NCI-H187 treated with DMSO at 0.1 percent for 48 hours (cell line): ENCODE measurements at regions not wholly inside any gene's neighbourhood (a gene's known extent, or its start where the extent isn't known, plus 50 kb on each side); places are given as distances from the start of the nearest gene placed in this dataset.

Experiments used
- DNase-seq: peaks from one replicate; lab custom pipeline; 2025; lab: John Stamatoyannopoulos, UW

DNA sequence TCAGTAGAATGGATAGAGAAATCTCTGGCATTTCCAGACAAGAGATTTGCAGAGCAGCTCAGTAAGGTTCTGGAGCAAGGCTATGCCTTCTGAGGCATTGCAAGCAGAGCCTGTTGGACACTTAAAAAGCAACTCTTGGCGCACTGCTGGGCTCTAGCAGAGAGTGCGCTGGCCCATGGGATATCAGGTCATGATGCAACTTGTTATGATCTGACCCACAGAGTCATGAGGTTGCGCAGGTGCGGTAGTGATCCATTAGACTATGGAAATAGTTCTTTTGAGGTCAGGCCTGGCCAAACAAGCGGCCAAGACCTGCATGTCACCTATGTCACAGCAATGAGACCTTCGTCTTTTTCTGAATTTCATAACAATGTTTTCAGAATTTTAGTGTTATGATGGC lies 168.6 kb downstream of the TMTC3 start:
- no peak for DNase-seq

GRCh38 chr12:88313554-88313953 lies 171.4 kb downstream of the TMTC3 start:
- no peak for DNase-seq

DNA sequence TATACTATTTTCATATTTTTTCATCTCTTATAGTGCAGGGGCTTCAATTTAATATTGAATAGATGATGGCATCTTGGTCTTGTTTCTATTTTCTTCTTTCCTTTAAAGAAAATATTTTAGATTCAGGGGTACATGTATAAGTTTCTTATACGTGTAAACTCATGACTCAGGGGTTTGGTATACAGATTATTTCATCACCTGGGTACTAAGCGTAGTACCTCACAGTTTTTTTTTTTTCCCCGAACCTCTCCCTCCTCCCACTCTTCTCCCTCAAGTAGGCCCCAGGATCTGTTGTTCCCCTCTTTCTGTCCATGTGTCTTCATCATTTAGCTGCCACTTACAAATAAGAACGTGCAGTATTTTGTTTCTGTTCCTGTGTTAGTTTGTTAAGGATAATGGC lies 172.6 kb downstream of the TMTC3 start:
- no peak for DNase-seq

DNA sequence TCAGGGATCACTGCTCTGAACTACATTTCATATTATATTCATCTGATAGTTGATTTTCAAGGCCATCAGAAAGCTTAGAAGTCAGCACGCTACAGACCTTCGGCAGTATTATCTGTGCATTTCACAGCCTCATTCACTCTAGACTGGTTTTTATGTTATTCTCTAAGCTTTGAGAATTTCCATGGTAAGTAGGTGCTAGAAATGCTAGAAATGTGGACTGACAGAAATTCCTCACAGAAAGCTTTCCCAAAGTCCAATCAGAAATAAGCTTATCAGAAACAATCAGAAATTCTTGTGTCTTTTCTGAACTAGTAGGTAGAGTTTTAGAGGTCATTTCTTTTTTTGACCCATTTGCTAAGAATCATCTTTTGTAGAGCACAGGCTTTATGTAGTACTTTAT lies 176.6 kb downstream of the TMTC3 start:
- DNase-seq, result no peak

DNA sequence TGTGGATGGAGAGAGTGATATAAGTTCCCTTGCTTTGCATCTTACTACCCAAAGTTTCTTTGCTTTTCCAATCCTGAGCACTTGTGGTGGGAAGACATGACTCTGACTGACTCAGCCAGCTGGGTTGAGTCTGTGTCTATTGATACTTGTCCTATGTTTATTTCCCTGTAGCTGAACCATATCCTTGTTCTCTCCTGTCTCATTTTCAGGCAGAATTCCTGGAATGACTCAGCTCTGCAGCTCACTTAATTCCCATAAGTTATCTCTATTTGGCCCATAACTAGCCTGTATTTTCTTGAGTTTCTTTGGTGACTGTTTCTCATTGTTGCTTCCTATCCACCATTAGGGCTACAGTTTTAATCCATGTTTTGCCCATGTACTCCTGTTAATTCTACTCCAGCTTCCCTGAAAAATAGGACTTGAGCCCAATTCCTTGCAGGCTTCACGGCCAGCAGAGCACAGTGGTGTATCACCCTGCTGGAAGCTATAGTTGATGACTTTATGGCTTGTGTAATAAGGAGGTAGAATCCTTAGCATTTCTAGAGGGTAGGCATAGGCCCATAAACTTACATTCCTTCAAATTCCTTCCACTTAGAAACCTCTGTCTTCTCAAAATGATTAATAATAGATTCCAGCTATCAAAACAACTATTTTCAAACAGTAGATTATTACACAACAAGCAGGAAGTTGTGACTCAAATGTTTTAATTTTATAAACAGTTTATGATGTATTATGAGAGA lies 183.1 kb downstream of the TMTC3 start:
- DNase-seq, result no peak

GRCh38 chr12:88325816-88326189 lies 183.7 kb downstream of the TMTC3 start:
- DNase-seq, result no peak

DNA sequence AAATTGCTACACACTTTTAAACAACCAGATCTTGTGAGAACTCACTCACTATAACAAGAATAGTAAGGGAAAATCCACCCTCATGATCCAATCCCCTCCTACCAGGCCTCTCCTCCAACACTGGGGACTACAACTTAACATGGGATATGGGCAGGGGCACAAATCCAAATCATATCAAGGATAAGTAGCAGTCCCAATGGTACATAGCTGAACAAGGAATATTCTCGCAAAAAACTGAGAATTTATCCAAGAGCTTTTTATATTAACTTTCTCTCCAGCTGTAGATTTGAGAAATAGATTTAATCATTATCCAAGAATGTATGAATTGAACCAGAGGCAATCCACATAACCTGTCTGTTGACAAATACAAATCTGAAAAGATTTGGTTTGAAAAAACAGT lies 185.2 kb downstream of the TMTC3 start:
- no peak for DNase-seq

DNA sequence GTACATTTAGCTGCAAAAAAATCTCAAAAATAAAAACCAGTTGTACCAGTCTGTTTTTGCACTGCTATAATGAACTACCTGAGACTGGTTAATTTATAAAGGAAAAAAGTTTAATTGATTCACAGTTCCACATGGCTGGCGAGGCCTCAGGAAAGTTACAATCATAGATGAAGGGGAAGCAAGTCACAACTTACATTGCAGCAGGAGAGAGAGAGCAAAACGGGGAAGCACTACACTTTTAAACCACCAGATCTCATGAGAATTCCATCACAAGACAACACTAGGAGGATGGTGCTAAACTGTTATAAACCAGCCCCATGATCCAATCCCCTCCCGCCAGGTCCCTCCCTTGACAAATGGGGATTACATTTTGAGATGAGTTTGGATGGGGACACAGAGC lies 186.0 kb downstream of the TMTC3 start:
- no peak for DNase-seq

- DNase-seq, result no peak
These were observed 187.7 kb downstream of the TMTC3 start for GRCh38 chr12:88329833-88330232.

- DNase-seq, result no peak
These were observed 192.2 kb downstream of the TMTC3 start for GRCh38 chr12:88334271-88334670.

- no peak for DNase-seq
These were observed 194.1 kb downstream of the TMTC3 start for GRCh38 chr12:88336076-88336739.

- DNase-seq, result no peak
These were observed 196.4 kb downstream of the TMTC3 start for GRCh38 chr12:88338486-88338885.

DNA sequence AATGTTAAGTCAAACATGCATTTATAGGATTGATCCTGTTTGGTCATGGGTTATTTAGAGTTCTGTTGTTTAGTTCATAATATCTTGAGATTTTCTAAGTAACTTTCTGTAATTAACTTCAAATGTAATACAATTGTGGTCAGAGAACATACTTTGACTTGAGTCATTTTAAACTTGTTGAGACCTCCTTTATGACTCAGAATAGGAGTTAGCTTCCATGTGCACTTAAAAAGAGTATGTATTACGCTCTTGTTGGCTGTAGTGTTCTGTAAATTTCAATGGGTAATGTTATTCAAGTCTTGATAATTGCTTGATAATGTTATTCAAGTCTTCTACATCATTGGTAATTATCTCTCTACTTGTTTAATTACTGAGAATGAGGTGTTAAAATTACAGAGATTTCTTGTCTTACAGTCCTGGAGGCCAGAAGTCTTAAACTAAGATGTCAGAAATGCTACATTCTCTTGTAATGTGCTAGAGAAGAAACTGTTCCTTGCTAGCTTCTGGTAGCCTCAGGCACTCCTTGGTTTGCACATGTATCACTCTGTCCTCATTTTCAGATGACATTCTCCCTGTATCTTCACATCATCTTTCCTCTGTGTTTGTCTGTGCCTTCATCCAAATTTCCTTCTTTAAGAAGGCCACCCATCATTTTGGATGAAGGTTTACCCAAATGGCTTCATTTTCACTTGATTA lies 197.3 kb downstream of the TMTC3 start:
- DNase-seq, result no peak

DNA sequence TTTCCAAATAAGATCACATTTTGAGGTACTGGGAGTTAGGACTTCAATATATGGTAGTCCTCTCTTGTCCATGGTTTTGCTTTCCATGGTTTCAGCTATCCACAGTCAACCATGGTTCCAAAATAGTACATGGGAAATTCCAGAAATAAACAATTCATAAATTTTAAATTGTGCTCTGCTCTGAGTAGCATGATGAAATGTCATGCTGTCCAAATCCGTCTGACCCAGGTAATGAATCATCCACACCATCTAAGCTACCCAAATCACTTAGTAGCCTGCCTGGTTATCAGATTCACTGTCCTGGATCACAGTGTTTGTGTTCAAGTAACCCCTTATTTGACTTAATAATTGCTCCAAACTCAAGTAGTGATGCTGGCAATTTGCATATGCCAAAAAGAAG lies 197.9 kb downstream of the TMTC3 start:
- no peak for DNase-seq

GRCh38 chr12:88342251-88342806 lies 200.2 kb downstream of the TMTC3 start:
- DNase-seq, result no peak

- no peak for DNase-seq
These were observed 209.0 kb downstream of the TMTC3 start for GRCh38 chr12:88351146-88351545.

GRCh38 chr12:88354691-88355090 lies 212.6 kb downstream of the TMTC3 start:
- no peak for DNase-seq

DNA sequence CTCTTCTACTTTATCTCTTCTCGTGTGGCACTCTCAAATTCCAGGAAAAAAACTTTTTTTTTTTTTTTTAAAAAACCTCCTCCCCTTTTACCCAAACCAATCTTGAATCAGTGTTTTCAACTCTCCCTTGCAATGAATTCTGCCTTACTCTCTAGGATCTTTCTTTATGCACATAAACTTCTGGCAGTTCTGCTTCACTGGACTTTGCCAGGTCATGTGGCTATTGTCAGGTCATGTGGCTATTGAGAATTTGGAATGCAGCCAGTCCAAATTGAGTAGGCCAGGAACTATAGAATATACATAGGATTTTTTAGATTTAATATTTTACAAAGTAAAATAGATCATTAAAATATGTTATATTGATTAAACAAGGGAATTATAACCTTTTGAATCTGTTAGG lies 218.2 kb downstream of the TMTC3 start:
- DNase-seq, result no peak

DNA sequence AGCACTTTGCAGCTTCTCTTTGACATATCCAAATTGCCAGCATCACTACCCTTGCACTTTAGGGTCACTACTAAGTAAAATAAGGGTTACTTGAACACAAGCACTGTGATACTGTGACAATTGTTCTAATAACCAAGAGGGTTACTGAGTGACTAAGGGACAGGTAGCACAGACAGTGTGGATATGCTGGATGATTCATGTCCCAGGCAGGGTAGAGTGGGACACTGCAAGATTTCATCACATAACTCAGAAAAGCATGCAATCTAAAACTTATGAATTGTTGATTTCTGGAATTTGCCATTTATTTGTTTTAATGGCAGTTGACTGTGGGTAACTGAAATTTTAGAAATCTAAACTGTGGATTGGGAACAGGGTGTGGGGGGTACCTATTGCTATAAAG lies 218.8 kb downstream of the KITLG start:
- DNase-seq, result no peak

GRCh38 chr12:88362439-88362838 lies 217.8 kb downstream of the KITLG start:
- no peak for DNase-seq

DNA sequence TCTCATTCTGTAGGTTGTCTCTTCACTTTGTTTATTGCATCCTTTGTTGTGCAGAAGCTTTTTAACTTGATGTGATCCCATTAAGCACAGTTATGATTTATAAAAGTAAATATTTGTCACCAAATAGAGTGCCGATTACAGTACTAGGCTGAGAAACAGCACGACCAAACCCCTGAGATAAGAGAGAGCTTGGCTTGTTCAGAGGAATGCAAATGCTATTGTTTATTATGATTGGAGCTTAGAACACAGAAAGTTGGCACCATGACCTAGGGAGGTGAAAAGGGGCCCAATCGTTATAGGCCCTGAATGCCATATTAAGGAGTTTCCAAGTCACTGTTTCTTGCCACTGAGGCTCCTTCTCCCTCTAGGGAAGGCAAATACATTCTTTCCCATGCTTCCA lies 214.9 kb downstream of the KITLG start:
- no peak for DNase-seq

- DNase-seq, result no peak
These were observed 214.2 kb downstream of the KITLG start for GRCh38 chr12:88366101-88366500.

DNA sequence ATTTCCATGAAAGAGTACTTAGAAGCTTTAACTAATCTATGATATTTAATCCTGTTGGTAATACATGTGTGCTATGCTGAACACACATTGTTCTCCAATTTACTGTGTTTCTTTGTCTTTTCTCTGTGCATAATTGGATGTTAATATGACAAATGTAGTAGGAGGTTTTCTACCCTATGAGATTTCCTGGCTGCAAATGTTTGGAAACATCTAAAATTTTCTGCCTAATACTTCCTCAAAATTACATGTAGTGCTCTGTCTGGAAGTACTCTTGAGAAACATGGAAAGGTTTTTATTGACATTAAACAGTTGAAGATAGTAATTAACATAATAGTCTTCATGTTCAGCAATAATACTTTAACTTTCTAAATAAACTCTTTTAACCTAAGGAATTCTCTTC lies 213.0 kb downstream of the KITLG start:
- DNase-seq, result no peak
